ENCODE measurements at regions not wholly inside any gene's neighbourhood (a gene's known extent, or its start where the extent isn't known, plus 50 kb on each side); places are given as distances from the start of the nearest gene placed in this dataset.
A peak's percentile ranks its signal among the peaks of the same experiment; 100 is the strongest.
"Not testable (repeated sequence)": the region's sequence is repeated elsewhere in the genome, so short reads cannot be mapped to it uniquely, and the experiment has no call there.

DNA sequence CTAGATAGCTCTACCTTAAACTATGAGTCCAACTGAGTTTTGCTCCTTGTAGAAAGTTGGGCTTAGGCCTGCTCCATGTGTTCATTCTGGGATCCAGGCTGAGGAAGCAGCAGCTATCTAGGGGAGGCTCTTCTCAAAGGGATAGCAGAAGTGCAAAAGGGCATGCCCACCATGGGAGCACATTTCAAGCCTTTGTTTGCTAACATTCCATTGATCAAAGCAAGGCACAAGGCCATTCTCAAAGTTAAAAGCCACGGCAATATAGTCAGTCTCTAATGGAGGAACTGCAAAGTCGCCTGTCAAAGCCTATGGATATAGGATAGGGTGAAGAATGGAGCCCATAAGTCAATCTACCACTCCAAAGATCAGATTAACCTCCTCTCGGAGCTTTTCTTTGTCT lies 488.1 kb upstream of the ARX start:
- no peak for DNase-seq (ENCODE audit: low spot score)

DNA sequence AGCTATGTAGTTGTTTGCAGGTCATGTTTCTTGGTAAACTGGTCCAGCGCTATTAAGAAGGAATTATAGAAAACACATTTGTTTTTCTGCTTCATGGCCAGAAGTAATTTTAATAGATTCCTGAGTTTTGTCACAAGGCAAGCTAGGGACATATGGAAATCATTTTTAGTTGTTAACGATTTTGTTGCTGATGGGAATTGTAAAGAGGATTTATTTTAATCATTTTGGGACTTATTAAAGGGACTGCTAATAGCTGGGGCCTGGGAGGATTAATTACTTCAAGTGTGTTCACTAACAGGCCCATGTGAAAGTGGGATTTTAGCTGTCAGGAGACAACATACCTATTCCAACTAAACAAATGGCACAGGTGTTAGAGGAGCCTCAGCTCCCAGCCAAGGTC lies 492.0 kb upstream of the ARX start:
- no peak for DNase-seq (ENCODE audit: low spot score)

DNA sequence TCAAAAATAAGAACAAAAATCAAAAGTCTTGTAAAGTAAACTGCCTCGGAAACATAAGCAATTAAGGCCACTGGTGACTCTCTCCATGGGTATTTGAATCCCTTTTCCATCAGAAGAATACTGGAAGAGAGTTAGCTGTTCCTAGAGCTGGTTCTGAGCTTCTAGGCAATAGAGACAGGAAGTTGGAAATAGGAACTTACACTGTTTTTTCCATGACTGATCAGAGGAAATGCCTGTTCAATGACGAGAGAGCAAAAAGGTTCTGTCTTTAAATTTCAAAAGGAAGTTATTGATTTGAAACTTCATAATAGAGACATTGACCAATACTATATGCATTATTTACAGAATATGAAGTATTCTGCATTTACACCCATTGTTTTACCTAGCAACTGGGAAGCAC lies 503.5 kb upstream of the ARX start:
- DNase-seq (ENCODE audit: low spot score) = no peak

DNA sequence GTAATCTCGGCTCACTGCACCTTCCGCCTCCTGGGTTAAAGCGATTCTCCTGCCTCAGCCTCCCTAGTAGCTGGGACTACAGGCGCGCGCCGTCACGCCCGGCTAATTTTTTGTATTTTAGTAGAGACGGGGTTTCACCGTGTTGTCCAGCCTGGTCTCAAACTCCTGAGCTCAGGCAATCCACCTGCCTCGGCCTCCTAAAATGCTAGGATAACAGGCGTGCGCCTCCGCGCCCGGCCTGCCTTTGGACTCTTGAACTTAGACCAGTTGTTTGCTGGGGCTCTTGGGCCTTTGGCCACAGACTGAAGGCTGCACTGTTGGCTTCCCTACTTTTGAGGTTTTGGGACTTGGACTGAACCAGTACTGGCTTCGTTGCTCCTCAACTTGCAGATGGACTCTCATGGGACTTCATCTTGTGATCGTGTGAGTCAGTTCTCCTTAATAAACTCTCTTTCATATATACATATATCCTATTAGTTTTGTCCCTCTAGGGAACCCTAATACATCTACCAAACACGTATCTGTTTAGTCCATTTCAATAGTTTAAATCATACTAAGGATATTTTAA lies 506.8 kb upstream of the ARX start:
- not testable (repeated sequence) for DNase-seq (ENCODE audit: low spot score)

DNA sequence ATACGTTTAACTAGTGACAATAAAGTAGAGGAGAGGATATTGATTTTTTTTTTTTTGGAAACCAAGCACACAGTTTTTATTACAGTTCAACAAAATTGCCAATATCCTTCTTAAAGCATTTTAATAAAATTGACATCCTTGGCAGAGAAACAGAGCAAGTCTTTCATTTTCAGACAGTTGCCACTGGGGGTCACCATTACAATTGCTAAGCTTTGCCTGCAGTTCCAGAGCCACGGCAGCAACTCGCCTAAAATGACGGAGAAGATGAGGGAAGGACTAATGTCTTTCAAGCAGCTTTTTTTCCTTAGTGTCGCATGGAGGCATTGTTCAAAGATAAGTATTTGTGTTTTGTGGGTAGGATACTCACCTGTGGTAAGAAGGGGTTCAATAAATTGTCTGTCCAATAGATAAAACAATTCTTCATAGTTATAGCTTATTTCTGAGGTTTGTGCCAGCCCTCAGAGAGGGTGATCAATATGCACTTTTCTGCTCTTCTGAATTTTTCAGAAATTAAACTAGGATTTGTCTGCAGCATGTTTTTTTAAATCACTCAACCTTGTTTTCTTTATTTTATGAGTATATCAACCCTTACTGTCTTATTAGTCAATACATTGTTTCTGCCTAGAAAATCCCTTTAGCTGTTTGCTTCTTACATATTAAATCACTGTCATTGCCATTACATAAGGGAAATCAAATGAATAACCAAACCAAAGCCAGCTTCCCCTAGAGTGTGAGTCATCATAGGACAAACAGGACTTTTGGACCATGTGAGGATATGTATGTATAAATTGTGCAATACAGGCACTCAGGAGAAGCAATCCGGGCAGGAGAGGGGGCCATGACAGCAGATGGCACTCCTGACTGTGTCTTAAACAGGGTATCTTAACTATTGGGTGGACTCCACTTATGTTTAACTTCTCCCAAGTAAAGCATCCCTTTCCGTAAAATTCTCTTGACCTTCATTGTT lies 508.1 kb upstream of the ARX start:
- peak; percentile 76 for DNase-seq (ENCODE audit: low spot score)

DNA sequence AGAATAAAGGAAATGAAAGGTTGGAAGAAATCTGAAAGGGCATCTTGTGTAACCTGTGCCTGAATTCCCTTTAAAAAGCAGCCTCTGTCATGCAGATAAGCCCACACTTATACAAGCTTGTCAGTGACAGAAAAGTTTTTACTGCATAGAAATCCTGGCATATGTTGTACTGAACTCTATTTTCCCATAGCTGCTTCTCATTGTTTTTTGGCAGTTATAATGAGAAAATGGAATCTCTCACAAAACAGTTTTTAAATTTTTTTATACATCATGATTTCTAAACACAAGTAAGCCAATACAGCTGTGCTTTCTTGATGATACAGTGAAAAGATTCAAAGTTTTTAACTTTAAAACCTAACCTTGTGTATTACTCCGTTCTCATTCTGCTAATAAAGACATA lies 511.4 kb upstream of the ARX start:
- no peak for DNase-seq (ENCODE audit: low spot score)

DNA sequence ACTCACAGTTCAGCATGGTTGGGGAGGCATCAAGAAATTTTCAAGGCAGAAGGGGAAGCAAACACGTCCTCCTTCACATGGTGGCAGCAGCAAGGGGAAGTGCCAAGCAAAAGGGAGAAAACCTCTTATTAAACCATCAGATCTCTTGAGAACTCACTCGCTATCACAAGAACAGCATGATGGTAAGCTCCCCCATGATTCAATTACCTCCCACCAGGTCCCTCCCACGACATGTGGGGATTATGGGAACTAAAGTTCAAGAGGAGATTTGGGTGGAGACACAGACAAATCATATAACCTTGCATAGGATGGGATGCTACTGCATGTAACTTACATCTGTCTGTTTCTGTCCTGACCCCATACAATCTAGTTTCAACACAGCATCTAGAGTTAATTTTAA lies 511.8 kb upstream of the ARX start:
- DNase-seq (ENCODE audit: low spot score) = no peak

DNA sequence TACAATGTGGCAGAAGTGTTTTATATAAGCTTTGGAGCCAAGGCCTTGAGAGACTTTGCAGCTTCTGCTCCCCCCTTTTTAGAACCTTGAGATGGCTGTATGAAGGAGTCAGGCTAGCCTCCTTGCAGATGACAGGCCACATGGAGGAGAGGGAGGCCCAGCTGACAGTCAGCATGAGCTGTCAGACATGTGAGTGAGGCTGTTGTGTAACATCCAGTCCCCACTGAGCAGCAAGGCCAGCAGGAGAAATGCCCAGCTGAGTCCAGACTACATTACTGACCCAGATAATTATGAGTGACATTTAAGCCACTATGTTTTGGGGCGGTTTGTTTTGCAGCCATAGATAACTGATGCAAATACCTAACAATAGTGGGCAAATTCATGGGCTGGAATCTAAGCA lies 515.3 kb upstream of the ARX start:
- DNase-seq (ENCODE audit: low spot score) = peak; percentile 60

DNA sequence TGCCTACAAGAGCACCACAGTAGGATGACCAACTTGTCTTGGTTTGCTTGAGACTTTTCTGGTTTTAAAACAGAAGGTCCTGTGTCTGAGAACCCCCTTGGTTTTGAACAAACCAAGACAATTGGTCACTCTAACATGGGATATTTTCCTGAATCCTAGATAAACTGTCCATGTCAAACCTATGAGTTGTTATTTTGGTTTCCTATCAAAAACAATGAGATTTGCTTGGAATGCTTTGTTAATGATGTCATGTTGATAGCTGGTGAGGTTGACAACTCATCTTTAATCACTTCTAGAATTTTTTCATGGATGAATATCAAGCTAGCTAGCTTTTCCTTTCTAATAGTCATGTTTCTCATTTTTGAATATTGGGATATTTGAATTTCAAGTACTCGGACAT lies 518.3 kb upstream of the ARX start:
- peak; percentile 70 for DNase-seq (ENCODE audit: low spot score)

DNA sequence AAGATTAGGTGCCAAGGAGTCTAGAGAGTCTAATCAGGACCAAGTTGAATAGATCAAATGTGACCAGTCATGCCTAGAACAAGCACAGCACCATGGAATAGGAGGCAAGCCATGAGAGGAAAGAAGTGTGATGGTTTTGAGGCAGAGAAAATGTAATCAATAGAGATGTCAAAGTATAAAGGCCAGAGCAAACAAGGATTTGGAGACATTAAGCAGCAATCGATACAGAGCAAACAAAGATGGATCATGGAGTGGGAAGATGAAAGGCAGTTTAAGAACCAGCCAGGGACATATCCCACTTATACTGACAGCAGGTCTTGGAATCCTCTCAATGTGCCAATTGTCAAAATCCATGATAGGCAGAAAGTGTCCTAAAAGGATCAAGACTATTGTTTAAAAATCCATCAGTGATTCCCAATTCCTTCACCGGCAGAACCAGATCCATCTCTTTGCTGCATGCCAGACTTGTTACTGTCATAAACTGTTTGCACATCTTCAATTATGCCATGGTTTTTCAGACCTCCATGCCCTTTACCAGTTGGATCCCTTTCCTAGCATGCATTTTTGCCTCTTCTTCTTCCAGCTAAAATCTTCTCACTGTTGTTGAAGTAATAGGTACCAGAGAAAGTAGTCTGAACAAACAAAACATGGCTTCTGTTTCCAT lies 520.7 kb upstream of the ARX start:
- DNase-seq (ENCODE audit: low spot score) = no peak

DNA sequence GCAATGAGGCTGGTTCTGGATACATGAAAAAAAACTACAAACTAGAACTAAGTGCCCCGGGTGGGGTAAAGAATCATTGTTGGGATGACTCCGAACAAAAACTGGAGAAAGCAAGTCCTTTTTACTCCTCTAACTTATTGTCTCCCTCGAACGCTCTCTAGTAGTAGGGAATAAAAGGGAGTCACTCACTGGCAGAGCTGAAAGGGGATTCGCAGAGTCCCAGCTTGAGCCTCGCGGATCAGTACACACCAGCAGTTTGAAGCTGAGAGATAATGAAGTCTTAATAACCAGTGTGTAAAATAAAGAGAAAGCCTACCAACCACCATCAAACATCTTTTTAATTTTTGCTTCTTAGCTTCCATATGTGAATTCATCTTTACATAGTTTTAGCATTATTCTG lies 521.9 kb upstream of the ARX start:
- no peak for DNase-seq (ENCODE audit: low spot score)

DNA sequence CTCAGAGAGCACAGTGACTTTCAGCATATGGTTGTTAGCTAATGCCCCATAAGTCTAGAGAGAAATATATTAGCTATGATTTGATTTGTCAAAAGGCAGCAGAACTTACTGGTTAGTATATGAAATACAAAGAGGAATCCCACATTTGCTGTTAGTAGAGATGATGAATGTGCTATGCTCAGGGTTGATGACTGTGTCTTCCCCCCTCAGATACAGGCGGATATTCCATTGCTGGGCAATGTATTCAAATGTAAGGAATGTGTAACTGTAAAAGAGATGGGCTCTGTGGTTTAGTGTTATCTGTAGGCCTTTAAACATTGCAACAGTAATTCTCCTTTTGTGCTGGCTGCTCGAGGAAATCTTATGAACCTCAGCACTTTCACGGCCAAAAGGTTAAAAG lies 528.9 kb upstream of the ARX start:
- peak; percentile 49 for DNase-seq (ENCODE audit: low spot score)

DNA sequence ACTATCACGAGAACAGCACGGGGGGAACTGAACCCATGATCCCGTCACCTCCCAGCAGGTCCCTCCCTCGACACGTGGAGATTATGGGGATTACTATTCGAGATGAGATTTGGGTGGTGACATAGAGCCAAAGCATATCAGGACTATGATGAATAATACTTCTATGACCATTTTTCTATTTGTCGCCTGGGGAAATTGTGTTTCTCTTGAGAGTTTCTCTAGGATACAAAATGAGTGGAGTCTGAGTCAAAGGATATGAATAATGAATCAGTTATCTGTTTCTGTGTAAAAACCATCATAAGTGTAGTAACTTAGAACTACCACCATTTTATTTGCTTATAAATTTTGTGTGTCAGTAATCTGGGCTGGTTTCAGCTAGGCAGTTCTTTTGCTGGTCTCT lies 533.0 kb upstream of the ARX start:
- DNase-seq (ENCODE audit: low spot score) = peak; percentile 69

DNA sequence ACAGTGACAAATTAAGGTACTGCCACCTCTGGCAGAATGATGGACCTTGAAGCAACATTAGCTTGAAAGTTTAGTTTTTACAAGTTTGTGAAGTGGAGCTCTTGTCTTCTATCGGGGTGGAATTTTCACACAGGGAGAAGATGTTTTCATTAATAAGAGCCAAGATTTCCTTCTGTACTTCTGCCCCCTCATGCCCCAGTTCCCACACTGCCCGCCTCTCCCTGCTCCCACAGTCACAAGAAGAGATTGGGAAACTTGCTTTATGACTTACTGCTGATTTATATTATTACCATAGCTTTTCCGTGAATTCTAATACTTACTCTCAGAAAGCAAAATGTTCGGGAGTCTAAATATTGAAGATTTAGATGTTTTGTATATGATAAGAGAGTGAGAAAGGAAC lies 539.8 kb upstream of the ARX start:
- DNase-seq (ENCODE audit: low spot score) = no peak

DNA sequence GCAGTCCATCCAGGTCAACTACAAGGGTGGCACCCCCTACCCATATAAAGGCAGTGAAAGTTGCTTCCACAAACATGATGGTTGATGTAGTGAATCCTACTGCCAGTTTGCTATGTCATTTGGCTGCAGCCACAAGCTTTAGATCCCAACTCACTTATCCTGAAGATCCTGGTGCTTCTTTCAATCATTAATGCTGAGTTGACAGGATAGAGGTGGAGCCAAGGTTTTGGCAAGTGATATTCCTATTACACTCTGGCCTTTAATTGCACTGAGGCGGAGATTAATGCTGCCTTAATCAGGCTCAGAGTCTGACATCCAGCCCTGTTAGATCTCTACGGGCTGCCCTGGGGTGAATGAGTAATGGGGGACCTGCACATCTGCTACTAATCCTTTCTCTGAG lies 542.4 kb upstream of the ARX start:
- no peak for DNase-seq (ENCODE audit: low spot score)

DNA sequence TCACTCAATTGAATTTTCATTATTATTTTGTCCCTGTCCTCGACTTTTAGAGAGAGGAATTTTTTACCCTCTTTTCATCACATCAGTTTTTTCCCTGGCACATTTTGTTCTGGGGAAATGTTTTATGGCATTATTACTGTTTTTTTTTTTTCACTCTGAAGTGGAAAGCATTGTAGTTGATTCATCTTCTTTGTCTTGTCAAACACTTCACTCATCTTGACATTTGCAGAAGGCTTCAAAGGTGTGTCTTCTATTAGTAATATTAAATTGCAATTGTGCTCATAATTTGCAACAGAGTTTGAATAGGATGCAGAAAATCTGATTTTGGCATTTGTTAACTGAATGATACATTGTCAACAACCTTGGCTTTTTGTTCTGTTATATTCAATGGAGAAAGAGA lies 545.4 kb upstream of the ARX start:
- no peak for DNase-seq (ENCODE audit: low spot score)

DNA sequence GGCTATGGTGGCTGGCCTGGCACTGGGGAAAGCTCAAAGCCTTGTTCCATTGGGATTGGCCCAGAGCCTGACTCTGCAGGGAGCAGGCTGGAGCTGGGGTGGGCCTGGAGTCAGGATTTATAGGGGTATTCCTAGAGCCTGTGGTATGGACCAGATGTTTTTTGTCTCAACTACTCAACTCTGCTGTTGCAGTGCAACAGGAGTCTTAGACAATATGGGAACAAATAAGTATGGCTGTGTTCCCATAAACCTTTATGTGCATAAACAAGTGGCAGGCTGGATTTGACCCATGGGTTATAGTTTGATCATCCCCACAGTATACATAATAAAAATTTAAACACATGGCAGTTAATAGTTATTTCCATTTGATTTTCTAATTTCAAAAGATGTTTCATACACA lies 557.9 kb upstream of the ARX start:
- no peak for DNase-seq (ENCODE audit: low spot score)

DNA sequence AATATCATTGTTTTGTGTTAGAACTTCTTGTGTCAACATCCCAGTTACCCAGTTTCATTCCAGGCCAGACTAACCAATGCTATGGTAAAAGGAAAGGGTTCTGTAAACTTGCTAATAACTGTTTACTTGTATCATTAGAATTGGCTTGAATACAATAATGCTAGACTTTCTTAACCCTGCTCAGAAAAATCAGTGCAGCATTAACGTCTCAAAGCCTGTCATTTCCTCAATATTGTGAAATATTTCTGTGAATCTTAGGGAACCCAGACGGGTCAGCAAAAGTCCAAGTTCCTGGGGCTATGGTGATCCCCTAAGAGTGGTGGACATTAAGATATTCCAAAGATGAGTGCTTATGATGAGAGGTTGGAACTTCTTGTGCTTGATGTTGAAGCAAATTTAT lies 541.2 kb upstream of the MAGEB18 start:
- DNase-seq (ENCODE audit: low spot score) = no peak

DNA sequence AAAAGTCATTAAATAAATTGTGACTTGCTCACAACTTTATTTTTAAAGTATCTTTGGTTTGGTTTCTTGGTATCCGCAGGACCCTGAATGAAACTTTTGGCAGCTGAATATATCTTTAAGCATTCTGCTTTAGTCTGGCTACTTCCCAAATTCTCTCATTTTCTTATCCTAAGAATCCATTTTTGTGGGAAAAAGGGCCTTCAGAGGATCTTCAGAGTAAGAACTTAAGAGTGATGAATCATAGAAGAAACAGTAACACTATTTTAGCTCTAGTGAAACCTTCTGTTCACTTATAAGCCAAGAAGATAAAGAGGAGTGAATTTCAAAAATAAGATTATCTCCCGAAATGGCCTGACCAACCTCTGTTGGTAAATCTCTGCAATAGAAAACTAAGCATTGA lies 540.6 kb upstream of the MAGEB18 start:
- DNase-seq (ENCODE audit: low spot score) = peak; percentile 26

DNA sequence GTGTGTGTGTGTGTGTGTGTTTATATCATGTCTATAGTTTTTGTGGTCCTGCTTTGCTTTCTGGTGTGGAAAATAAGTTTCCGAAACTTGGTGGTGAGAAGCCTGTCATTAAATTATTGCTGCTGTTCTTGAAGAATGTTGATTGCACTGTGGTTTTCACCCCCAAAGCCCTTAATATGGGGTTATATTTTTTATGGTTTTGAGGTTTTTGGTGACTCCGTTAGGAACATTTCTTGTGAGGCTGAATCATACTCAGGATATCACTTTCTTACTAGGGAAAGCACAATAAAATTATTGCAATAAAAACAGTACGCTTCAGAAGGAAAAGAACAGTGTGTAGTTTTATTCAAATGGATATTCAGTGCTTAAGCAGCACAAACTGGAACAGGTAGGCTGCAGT lies 539.1 kb upstream of the MAGEB18 start:
- peak; percentile 76 for DNase-seq (ENCODE audit: low spot score)

DNA sequence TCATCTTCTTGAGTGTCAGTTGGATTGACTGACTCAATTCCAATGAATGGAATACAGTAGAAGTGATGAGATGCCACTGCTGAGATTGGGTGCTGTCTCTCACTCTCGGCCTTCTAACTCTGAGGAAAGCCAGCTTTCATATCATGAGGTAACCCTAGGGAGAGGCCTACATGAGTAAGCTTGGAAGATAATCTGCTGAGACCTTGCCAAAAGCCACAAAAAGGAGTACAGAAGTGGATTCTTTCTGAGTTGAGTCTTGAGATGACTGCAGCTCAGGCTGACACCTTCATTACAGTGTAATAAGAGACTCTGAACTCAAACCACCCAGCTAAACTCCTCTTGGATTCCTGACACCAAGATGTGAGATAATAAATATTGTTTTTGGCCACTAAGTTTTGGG lies 537.4 kb upstream of the MAGEB18 start:
- DNase-seq (ENCODE audit: low spot score) = peak; percentile 72

DNA sequence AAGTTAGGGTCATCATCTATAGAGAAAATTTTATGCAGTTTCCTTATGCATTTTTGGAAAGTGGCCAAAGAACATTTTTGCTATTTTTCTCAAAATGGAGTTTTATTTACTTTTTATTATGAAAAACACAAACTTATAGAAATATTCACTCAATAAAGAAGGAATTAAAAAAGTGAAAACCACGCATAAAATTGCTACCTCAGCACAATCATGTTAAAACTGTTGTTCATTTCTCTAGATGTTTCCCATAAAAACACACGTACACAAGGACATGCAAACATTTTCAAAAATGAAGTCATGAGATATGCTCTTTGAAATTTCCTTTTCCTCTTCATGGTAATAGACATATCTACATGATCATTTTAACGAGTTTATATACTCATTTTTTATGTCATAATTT lies 536.8 kb upstream of the MAGEB18 start:
- DNase-seq (ENCODE audit: low spot score) = no peak

DNA sequence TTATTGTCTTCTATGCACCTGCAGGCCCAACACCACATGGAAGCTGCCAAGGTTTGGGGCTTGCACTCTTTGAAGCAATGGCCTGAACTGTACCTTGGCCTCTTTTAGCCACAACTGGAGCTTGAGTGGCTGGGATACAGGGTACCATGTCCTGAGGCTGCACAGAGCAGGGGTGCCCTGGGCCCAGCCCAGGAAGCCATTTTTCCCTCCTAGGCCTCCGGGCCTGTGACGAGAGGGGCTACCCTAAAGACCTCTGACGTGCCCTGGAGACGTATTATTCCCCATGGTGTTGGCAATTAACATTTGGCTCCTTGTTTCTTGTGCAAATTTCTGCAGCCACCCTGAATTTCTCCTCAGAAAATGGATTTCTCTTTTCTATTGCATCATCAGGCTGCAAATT lies 519.9 kb upstream of the MAGEB18 start:
- DNase-seq (ENCODE audit: low spot score) = no peak

Measured in A172 (cell line).